K562 (cell line): ENCODE measurements at regions not wholly inside any gene's neighbourhood (a gene's known extent, or its start where the extent isn't known, plus 50 kb on each side); places are given as distances from the start of the nearest gene placed in this dataset.
A peak's percentile ranks its signal among the peaks of the same experiment; 100 is the strongest.

Experiments used
- ASH1L ChIP-seq: fragments of 450-650 bp; IDR thresholded peaks from 2 replicates; pipeline ENCODE4 v1.6.1; 2018; ENCODE audit warnings: borderline replicate concordance, mild to moderate bottlenecking, low read depth; ENCODE audit not compliant: partially characterized antibody
- ATF1 ChIP-seq, 2 experiments: fragments of 450-650 bp in 1 of 2; IDR thresholded peaks; 2 replicates each; pipeline ENCODE4 v1.6.1; 2016; ENCODE audit warnings: missing compliant biosample characterization in 1 of 2, missing genetic modification characterization in 1 of 2
- CBFA2T3 ChIP-seq: fragments of 450-650 bp; IDR thresholded peaks from 2 replicates; pipeline ENCODE4 v1.6.1; 2017
- E2F1 ChIP-seq: sonication (generic); formaldehyde crosslinking; IDR thresholded peaks from 2 replicates; pipeline ENCODE4 v1.8.1; 2023; ENCODE audit warnings: mild to moderate bottlenecking, missing genetic modification reagents, moderate library complexity
- HSF4 ChIP-seq: fragments of 250-450 bp; sonication (Bioruptor Pico); IDR thresholded peaks from 2 replicates; pipeline ENCODE4 v2.1.2; 2022; ENCODE audit warnings: mild to moderate bottlenecking, moderate library complexity, borderline replicate concordance
- MEF2A ChIP-seq: IDR thresholded peaks from 2 replicates; pipeline ENCODE4 v1.6.1; 2011; ENCODE audit warnings: low read depth, mild to moderate bottlenecking, low read length, moderate library complexity; ENCODE audit not compliant: control insufficient read depth
- MEIS2 ChIP-seq: fragments of 450-650 bp; IDR thresholded peaks from 2 replicates; pipeline ENCODE4 v1.6.1; 2014; ENCODE audit warnings: mild to moderate bottlenecking; ENCODE audit not compliant: partially characterized antibody
- MXI1 ChIP-seq: IDR thresholded peaks from 2 replicates; pipeline ENCODE4 v1.6.1; 2011; ENCODE audit warnings: low read depth, mild to moderate bottlenecking, improper control_type of control experiment, low read length
- XRCC5 ChIP-seq: fragments of 200-400 bp; formaldehyde crosslinking; IDR thresholded peaks from 2 replicates; pipeline ENCODE4 v1.6.1; 2017; ENCODE audit warnings: low read depth, mild to moderate bottlenecking, low read length
- ZBED1 ChIP-seq: IDR thresholded peaks from 2 replicates; pipeline ENCODE4 v1.6.1; 2014
- ZNF12 ChIP-seq: sonication (generic); formaldehyde crosslinking; IDR thresholded peaks from 2 replicates; pipeline ENCODE4 v1.4.0; 2020; ENCODE audit warnings: mild to moderate bottlenecking, missing genetic modification reagents
- ZNF507 ChIP-seq: conservative IDR thresholded peaks from 2 replicates; pipeline ENCODE4 v1.6.1; 2017; ENCODE audit warnings: missing genetic modification characterization, missing compliant biosample characterization
- TF ChIP-seq, protein P1 (sequence below): fragments of 450-650 bp; IDR thresholded peaks from 2 replicates; pipeline ENCODE4 v1.6.1; 2017; ENCODE audit warnings: antibody characterized with exemption, mild to moderate bottlenecking
- TF ChIP-seq, protein P2 (sequence below): fragments of 250-450 bp; sonication (Bioruptor Pico); IDR thresholded peaks from 2 replicates; pipeline ENCODE4 v1.4.0; 2020; ENCODE audit warnings: mild to moderate bottlenecking, moderate library complexity
- TF ChIP-seq, protein P3 (sequence below): fragments of 250-450 bp; sonication (Bioruptor Pico); IDR thresholded peaks from 2 replicates; pipeline ENCODE4 v1.9.0; 2021; ENCODE audit warnings: mild to moderate bottlenecking, inconsistent platforms
- TF ChIP-seq, protein P4 (sequence below): sonication (generic); formaldehyde crosslinking; IDR thresholded peaks from 2 replicates; pipeline ENCODE4 v1.8.1; 2023; ENCODE audit warnings: mild to moderate bottlenecking, missing genetic modification reagents

DNA sequence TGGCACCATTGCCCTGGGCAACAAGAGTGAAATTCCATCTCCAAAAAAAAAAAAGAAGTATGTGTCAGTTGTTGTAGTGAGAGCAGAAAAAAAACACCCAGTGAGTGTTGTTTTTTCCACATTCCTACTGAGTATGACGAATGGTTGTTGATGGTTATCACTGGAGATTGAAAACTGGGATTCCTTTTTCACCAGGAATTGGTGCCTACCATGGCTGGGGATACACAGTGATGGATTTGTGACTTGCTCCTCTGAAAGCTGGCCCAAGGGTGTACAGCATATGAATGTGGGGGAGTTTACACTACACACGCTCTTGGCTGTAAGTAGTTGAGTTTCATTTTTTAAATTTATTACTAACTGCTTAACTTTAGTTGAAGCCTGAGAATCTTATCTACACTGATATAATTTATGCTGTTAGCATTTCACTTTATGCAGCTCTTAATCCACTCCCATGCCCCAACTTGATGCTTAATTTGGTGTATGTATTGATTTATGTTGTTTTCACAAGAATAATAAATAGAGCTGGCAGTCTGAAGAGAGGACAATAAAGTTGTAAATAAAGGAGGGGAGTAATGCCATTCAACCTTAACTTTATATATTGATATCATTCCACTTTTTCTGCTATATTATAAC lies 56.0 kb upstream of the MME start (continued):
- TF ChIP-seq ATF1 (CRISPR knock-in tag; IDR thresholded peaks at IDR 0.05) (no peak), ATF1 (tag; IDR thresholded peaks at IDR 0.05) (0 out of 2 replicates have a peak, but pooled peaks have one; percentile 20), MEIS2 (peak; percentile 54), XRCC5 (no peak), CBFA2T3 (no peak), ASH1L (no peak), E2F1 (no peak), ZNF507 (no peak), ZBED1 (no peak), ZNF12 (no peak), HSF4 (CRISPR knock-in tag) (no peak), MEF2A (no peak), MXI1 (no peak)
- TF ChIP-seq, protein P1, sequence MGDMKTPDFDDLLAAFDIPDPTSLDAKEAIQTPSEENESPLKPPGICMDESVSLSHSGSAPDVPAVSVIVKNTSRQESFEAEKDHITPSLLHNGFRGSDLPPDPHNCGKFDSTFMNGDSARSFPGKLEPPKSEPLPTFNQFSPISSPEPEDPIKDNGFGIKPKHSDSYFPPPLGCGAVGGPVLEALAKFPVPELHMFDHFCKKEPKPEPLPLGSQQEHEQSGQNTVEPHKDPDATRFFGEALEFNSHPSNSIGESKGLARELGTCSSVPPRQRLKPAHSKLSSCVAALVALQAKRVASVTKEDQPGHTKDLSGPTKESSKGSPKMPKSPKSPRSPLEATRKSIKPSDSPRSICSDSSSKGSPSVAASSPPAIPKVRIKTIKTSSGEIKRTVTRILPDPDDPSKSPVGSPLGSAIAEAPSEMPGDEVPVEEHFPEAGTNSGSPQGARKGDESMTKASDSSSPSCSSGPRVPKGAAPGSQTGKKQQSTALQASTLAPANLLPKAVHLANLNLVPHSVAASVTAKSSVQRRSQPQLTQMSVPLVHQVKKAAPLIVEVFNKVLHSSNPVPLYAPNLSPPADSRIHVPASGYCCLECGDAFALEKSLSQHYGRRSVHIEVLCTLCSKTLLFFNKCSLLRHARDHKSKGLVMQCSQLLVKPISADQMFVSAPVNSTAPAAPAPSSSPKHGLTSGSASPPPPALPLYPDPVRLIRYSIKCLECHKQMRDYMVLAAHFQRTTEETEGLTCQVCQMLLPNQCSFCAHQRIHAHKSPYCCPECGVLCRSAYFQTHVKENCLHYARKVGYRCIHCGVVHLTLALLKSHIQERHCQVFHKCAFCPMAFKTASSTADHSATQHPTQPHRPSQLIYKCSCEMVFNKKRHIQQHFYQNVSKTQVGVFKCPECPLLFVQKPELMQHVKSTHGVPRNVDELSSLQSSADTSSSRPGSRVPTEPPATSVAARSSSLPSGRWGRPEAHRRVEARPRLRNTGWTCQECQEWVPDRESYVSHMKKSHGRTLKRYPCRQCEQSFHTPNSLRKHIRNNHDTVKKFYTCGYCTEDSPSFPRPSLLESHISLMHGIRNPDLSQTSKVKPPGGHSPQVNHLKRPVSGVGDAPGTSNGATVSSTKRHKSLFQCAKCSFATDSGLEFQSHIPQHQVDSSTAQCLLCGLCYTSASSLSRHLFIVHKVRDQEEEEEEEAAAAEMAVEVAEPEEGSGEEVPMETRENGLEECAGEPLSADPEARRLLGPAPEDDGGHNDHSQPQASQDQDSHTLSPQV, result no peak
- TF ChIP-seq, protein P2, sequence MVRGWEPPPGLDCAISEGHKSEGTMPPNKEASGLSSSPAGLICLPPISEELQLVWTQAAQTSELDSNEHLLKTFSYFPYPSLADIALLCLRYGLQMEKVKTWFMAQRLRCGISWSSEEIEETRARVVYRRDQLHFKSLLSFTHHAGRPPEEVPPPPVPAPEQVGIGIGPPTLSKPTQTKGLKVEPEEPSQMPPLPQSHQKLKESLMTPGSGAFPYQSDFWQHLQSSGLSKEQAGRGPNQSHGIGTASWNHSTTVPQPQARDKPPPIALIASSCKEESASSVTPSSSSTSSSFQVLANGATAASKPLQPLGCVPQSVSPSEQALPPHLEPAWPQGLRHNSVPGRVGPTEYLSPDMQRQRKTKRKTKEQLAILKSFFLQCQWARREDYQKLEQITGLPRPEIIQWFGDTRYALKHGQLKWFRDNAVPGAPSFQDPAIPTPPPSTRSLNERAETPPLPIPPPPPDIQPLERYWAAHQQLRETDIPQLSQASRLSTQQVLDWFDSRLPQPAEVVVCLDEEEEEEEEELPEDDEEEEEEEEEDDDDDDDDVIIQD (CRISPR knock-in tag), result no peak
- TF ChIP-seq, protein P3, sequence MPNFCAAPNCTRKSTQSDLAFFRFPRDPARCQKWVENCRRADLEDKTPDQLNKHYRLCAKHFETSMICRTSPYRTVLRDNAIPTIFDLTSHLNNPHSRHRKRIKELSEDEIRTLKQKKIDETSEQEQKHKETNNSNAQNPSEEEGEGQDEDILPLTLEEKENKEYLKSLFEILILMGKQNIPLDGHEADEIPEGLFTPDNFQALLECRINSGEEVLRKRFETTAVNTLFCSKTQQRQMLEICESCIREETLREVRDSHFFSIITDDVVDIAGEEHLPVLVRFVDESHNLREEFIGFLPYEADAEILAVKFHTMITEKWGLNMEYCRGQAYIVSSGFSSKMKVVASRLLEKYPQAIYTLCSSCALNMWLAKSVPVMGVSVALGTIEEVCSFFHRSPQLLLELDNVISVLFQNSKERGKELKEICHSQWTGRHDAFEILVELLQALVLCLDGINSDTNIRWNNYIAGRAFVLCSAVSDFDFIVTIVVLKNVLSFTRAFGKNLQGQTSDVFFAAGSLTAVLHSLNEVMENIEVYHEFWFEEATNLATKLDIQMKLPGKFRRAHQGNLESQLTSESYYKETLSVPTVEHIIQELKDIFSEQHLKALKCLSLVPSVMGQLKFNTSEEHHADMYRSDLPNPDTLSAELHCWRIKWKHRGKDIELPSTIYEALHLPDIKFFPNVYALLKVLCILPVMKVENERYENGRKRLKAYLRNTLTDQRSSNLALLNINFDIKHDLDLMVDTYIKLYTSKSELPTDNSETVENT (CRISPR knock-in tag), result no peak
- TF ChIP-seq, protein P4, sequence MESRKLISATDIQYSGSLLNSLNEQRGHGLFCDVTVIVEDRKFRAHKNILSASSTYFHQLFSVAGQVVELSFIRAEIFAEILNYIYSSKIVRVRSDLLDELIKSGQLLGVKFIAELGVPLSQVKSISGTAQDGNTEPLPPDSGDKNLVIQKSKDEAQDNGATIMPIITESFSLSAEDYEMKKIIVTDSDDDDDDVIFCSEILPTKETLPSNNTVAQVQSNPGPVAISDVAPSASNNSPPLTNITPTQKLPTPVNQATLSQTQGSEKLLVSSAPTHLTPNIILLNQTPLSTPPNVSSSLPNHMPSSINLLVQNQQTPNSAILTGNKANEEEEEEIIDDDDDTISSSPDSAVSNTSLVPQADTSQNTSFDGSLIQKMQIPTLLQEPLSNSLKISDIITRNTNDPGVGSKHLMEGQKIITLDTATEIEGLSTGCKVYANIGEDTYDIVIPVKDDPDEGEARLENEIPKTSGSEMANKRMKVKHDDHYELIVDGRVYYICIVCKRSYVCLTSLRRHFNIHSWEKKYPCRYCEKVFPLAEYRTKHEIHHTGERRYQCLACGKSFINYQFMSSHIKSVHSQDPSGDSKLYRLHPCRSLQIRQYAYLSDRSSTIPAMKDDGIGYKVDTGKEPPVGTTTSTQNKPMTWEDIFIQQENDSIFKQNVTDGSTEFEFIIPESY (CRISPR knock-in tag), result no peak
